Suprapubic skin (tissue), 4 donors: ENCODE measurements at regions not wholly inside any gene's neighbourhood (a gene's known extent, or its start where the extent isn't known, plus 50 kb on each side); places are given as distances from the start of the nearest gene placed in this dataset.

Experiments used
- CTCF ChIP-seq, 2 donors: fragments of 200-600 bp in 1 of 2; fragments of 450-650 bp in 1 of 2; sonication (generic) in 1 of 2; IDR thresholded peaks; one replicate each; pipeline ENCODE4 v1.5.1; 2016 to 2019; ENCODE audit warnings: antibody characterized with exemption in 2 of 2, mild to moderate bottlenecking in 1 of 2, moderate library complexity in 1 of 2
- POLR2A ChIP-seq, 2 donors: fragments of 450-650 bp; IDR thresholded peaks; one replicate each; pipeline ENCODE4 v1.6.1; 2017; ENCODE audit warnings: antibody characterized with exemption in 2 of 2, mild to moderate bottlenecking in 2 of 2, moderate library complexity in 2 of 2
- POLR2AphosphoS5 ChIP-seq, 3 donors: sonication (generic); formaldehyde crosslinking; IDR thresholded peaks; one replicate each; pipeline ENCODE4 v1.6.1; 2017; ENCODE audit warnings: antibody characterized with exemption in 3 of 3

- TF ChIP-seq CTCF (IDR thresholded peaks at IDR 0.05) (no peak), POLR2A (IDR thresholded peaks at IDR 0.05) (no peak), POLR2AphosphoS5 (IDR thresholded peaks at IDR 0.05) (no peak)
Measured at GRCh38 chr21:14748662-14749061, 202.5 kb upstream of the SAMSN1 start.
